A673 (cell line): ENCODE measurements at regions not wholly inside any gene's neighbourhood (a gene's known extent, or its start where the extent isn't known, plus 50 kb on each side); places are given as distances from the start of the nearest gene placed in this dataset.

Experiments
- BruUV-seq: library from RNA; stranded (reverse); fragments of 400-500 nt; replicated peaks from 2 replicates; lab custom pipeline; 2021; lab: Mats Ljungman, UMichigan
- CTCF ChIA-PET: fragments of 300-600 bp; sonication (Branson Sonifier 250); formaldehyde crosslinking; loops from one replicate; lab custom pipeline; 2022; ENCODE audit warnings: antibody characterized with exemption; lab: Charles Lee
- POLR2A ChIA-PET: fragments of 300-600 bp; sonication (Branson Sonifier 250); formaldehyde crosslinking; loops from one replicate; lab custom pipeline; 2022; ENCODE audit warnings: antibody characterized with exemption; ENCODE audit not compliant: low non-redundant PET; lab: Charles Lee
- DNase-seq: peaks from one replicate; pipeline ENCODE4 v3.0.0-alpha.2; 2015; ENCODE audit warnings: low spot score
- H3K27ac ChIP-seq: fragments of 200-600 bp; sonication (generic); 2 replicates; pipeline ENCODE4 v1.5.1; 2016; ENCODE audit warnings: mixed run types, low read depth, mild to moderate bottlenecking, mixed read lengths, antibody characterized with exemption, low read length; ENCODE audit not compliant: poor library complexity, severe bottlenecking
- H3K27me3 ChIP-seq: fragments of 200-600 bp; sonication (generic); replicated peaks from 2 replicates; pipeline ENCODE4 v1.6.1; 2017; ENCODE audit warnings: mixed run types, low read depth, mild to moderate bottlenecking, mixed read lengths, antibody characterized with exemption, low read length; ENCODE audit not compliant: insufficient read depth, poor library complexity
- H3K36me3 ChIP-seq: fragments of 200-600 bp; sonication (generic); 2 replicates; pipeline ENCODE4 v1.6.1; 2016; ENCODE audit warnings: mixed run types, mild to moderate bottlenecking, mixed read lengths, antibody characterized with exemption, low read length; ENCODE audit not compliant: insufficient read depth, poor library complexity, severe bottlenecking
- H3K4me1 ChIP-seq: fragments of 200-600 bp; sonication (generic); 2 replicates; pipeline ENCODE4 v1.6.1; 2017; ENCODE audit warnings: mixed run types, mild to moderate bottlenecking, mixed read lengths, antibody characterized with exemption, low read length; ENCODE audit not compliant: insufficient read depth, poor library complexity, severe bottlenecking
- H3K4me3 ChIP-seq: fragments of 200-600 bp; sonication (generic); 2 replicates; pipeline ENCODE4 v1.5.1; 2016; ENCODE audit warnings: low read depth, mixed run types, mild to moderate bottlenecking, mixed read lengths, low read length; ENCODE audit not compliant: poor library complexity, severe bottlenecking
- H3K9me3 ChIP-seq: fragments of 200-600 bp; sonication (generic); 2 replicates; pipeline ENCODE4 v1.6.1; 2016; ENCODE audit warnings: mixed run types, low read depth, mild to moderate bottlenecking, mixed read lengths, antibody characterized with exemption, low read length; ENCODE audit not compliant: poor library complexity, severe bottlenecking
- CTCF ChIP-seq: fragments of 300-800, 200-600 bp; sonication (generic); conservative IDR thresholded peaks from 2 replicates; pipeline ENCODE4 v1.5.1; 2017; ENCODE audit warnings: low read depth, mild to moderate bottlenecking, antibody characterized with exemption, low read length, moderate library complexity, mixed read lengths
- EZH2 ChIP-seq: fragments of 200-600 bp; sonication (generic); IDR thresholded peaks from 2 replicates; pipeline ENCODE4 v1.6.1; 2017; ENCODE audit warnings: borderline replicate concordance, low read depth, mild to moderate bottlenecking, mixed read lengths, antibody characterized with exemption, low read length; ENCODE audit not compliant: poor library complexity, severe bottlenecking
- intact Hi-C: fragments of 100-400 bp; cut with micrococcal nuclease; formaldehyde crosslinking; loops from one replicate; pipeline ENCODE4 v1.10.0; 2022; ENCODE audit not compliant: unreplicated experiment

DNA sequence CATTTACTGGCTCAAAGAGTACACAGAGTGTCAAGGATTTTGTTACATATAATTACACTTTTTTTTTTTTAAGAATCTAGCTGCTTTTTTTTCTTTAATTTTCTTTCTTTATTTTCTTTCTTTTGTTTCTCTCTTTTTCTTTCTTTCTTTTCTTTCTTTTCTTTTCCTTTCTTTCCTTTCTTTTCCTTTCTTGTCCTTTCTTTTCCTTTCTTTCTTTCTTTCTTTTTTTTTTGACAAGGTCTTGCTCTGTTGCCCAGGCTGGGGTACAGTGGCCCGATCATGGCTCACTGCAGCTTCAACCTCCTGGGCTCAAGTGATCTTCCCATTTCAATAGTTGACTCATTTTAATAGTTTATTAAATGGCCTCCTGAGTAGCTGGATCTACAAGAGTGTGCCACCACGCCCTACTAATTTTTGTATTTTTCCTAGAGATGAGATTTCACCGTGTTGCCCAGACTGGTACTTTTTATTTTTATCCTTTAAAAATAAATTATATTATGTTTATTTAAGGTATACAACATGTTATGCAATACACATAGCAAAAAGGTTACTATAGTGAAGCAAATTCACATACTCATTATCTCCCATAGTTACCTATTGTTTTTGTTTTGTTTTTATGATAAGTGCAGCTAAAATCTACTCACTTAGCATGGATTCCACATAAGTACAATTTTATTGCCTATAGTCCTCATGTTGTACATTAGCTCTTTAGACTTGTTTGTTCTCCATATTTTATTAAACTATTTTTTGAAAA is 381.5 kb upstream of the KLF4 start:
- Histone ChIP-seq H3K27ac (no peak overlapping the region), H3K9me3 (peaks cover 12% of the 10 kb centered on the region), H3K27me3 (no peaks in the 10 kb centered on the region), H3K4me1 (no peaks in the 10 kb centered on the region), H3K4me3 (no peak overlapping the region), H3K36me3 (no peaks in the 10 kb centered on the region)
- DNase-seq, result no peak
- no peak for TF ChIP-seq CTCF
- TF ChIP-seq EZH2, result no peak
- POLR2A ChIA-PET, result no interaction called here
- CTCF ChIA-PET, result no interaction called here
- no TSS peak for BruUV-seq
- intact Hi-C loops, result no loop called here

GRCh38 chr9:107870221-107870620 is 380.7 kb upstream of the KLF4 start:
- no peak for TF ChIP-seq CTCF
- no peak for TF ChIP-seq EZH2
- H3K27me3 ChIP-seq, result no peaks in the 10 kb centered on the region
- ChIA-PET CTCF (no interaction called here), POLR2A (no interaction called here)
- no peak overlapping the region for H3K27ac ChIP-seq
- no peak overlapping the region for H3K4me3 ChIP-seq
- no peaks in the 10 kb centered on the region for H3K36me3 ChIP-seq
- no TSS peak for BruUV-seq
- no peaks in the 10 kb centered on the region for H3K4me1 ChIP-seq
- intact Hi-C loops, result no loop called here
- no peak for DNase-seq
- H3K9me3 ChIP-seq, result peaks cover 12% of the 10 kb centered on the region

GRCh38 chr9:107869111-107869510 is 379.5 kb upstream of the KLF4 start:
- Histone ChIP-seq H3K4me1 (no peaks in the 10 kb centered on the region), H3K4me3 (no peak overlapping the region), H3K27ac (no peak overlapping the region), H3K36me3 (no peaks in the 10 kb centered on the region), H3K9me3 (peaks cover 12% of the 10 kb centered on the region), H3K27me3 (no peaks in the 10 kb centered on the region)
- ChIA-PET POLR2A (no interaction called here), CTCF (no interaction called here)
- TF ChIP-seq CTCF, result no peak
- TF ChIP-seq EZH2, result no peak
- BruUV-seq, result no TSS peak
- DNase-seq, result no peak
- intact Hi-C loops, result no loop called here
